CD1c-positive myeloid dendritic cell (primary cell): ENCODE measurements at regions not wholly inside any gene's neighbourhood (a gene's known extent, or its start where the extent isn't known, plus 50 kb on each side); places are given as distances from the start of the nearest gene placed in this dataset.
"Not testable (repeated sequence)": the region's sequence is repeated elsewhere in the genome, so short reads cannot be mapped to it uniquely, and the experiment has no call there.

Source experiments
- DNase-seq: peaks from one replicate; pipeline ENCODE4 v3.0.0-alpha.2; 2016; ENCODE audit errors: extremely low spot score

- peak; percentile 6 for DNase-seq
Observed at GRCh38 chrY:21033363-21033762, 277.5 kb downstream of the RPS4Y2 start.

GRCh38 chrY:21034151-21035061 is 278.5 kb downstream of the RPS4Y2 start:
- DNase-seq: peak; percentile 16

GRCh38 chrY:21037398-21037797 is 281.5 kb downstream of the RPS4Y2 start:
- not testable (repeated sequence) for DNase-seq

- no peak for DNase-seq
Observed at GRCh38 chrY:21039811-21040210, 283.9 kb downstream of the RPS4Y2 start.

- DNase-seq: not testable (repeated sequence)
Observed at GRCh38 chrY:21040711-21041110, 284.8 kb downstream of the RPS4Y2 start.

GRCh38 chrY:21073079-21073478 is 317.2 kb downstream of the RPS4Y2 start:
- DNase-seq: no peak

- peak; percentile 1 for DNase-seq
Observed at GRCh38 chrY:21073641-21074260, 317.8 kb downstream of the RPS4Y2 start.

- no peak for DNase-seq
Observed at GRCh38 chrY:21075658-21076057, 319.8 kb downstream of the RPS4Y2 start.

- no peak for DNase-seq
Observed at GRCh38 chrY:21079670-21080069, 323.8 kb downstream of the RPS4Y2 start.

GRCh38 chrY:21081640-21082611 is 326.0 kb downstream of the RPS4Y2 start:
- DNase-seq: no peak

GRCh38 chrY:21082639-21083038 is 326.7 kb downstream of the RPS4Y2 start:
- DNase-seq: no peak

GRCh38 chrY:21091909-21092308 is 336.0 kb downstream of the RPS4Y2 start:
- no peak for DNase-seq

- no peak for DNase-seq
Observed at GRCh38 chrY:21102507-21102906, 346.6 kb downstream of the RPS4Y2 start.

GRCh38 chrY:21103885-21104284 is 348.0 kb downstream of the RPS4Y2 start:
- DNase-seq: no peak

- DNase-seq: no peak
Observed at GRCh38 chrY:21105529-21105928, 349.6 kb downstream of the RPS4Y2 start.

- DNase-seq: no peak
Observed at GRCh38 chrY:21111313-21111712, 355.4 kb downstream of the RPS4Y2 start.

- DNase-seq: no peak
Observed at GRCh38 chrY:21121065-21121464, 365.2 kb downstream of the RPS4Y2 start.

GRCh38 chrY:21135591-21135990 is 375.5 kb upstream of the RBMY1B start:
- DNase-seq: no peak

GRCh38 chrY:21138056-21138758 is 372.9 kb upstream of the RBMY1B start:
- DNase-seq: no peak

- no peak for DNase-seq
Observed at GRCh38 chrY:21146331-21146730, 364.8 kb upstream of the RBMY1B start.

- DNase-seq: no peak
Observed at GRCh38 chrY:21149971-21150370, 361.2 kb upstream of the RBMY1B start.
